Gastroesophageal sphincter (tissue), 4 donors: ENCODE measurements at regions not wholly inside any gene's neighbourhood (a gene's known extent, or its start where the extent isn't known, plus 50 kb on each side); places are given as distances from the start of the nearest gene placed in this dataset.

Experiments
- ATAC-seq: fragments of 150-250 bp; one replicate; pipeline ENCODE4 v1.9.1; 2016; ENCODE audit warnings: mild to moderate bottlenecking, moderate library complexity
- H3K27ac ChIP-seq, 4 donors: fragments of 200-600 bp; sonication (generic) in 3 of 4; 1 replicate in 3 of 4; 2 replicates in 1 of 4; pipeline ENCODE4 v1.5.1; 2016 to 2019
- H3K27me3 ChIP-seq: fragments of 200-600 bp; sonication (generic); one replicate; pipeline ENCODE4 v1.5.1; 2019
- H3K36me3 ChIP-seq, 2 donors: fragments of 200-600 bp; sonication (generic); one replicate each; pipeline ENCODE4 v1.5.1; 2019; ENCODE audit warnings: control low read depth in 1 of 2
- H3K4me1 ChIP-seq, 3 donors: fragments of 200-600 bp; sonication (generic); 1 replicate in 2 of 3; 2 replicates in 1 of 3; pipeline ENCODE4 v1.5.1; 2016 to 2019; ENCODE audit warnings: control low read depth in 2 of 3
- H3K4me3 ChIP-seq, 2 donors: fragments of 200-600 bp; sonication (generic); one replicate each; pipeline ENCODE4 v1.5.1; 2019; ENCODE audit warnings: mild to moderate bottlenecking in 1 of 2, moderate library complexity in 1 of 2
- H3K9me3 ChIP-seq, 3 donors: fragments of 200-600 bp; sonication (generic); one replicate each; pipeline ENCODE4 v1.5.1; 2017 to 2019; ENCODE audit warnings: control low read depth in 2 of 3
- EP300 ChIP-seq: sonication (generic); formaldehyde crosslinking; IDR thresholded peaks from one replicate; pipeline ENCODE4 v1.6.1; 2017; ENCODE audit warnings: antibody characterized with exemption, mild to moderate bottlenecking
- POLR2A ChIP-seq, 2 donors: fragments of 450-650 bp; IDR thresholded peaks; one replicate each; pipeline ENCODE4 v1.6.1; 2017; ENCODE audit warnings: antibody characterized with exemption in 2 of 2, mild to moderate bottlenecking in 2 of 2, moderate library complexity in 1 of 2
- POLR2AphosphoS5 ChIP-seq: sonication (generic); formaldehyde crosslinking; IDR thresholded peaks from one replicate; pipeline ENCODE4 v1.6.1; 2017; ENCODE audit warnings: antibody characterized with exemption
- WGBS, 2 donors: methylation state at CpG; one replicate each; pipeline ENCODE4 v1.1.5; 2018; ENCODE audit warnings: low coverage in 1 of 2; 5-methylcytosine and 5-hydroxymethylcytosine counted together
- TF ChIP-seq, protein P1 (sequence below), 4 experiments: fragments of 200-600 bp in 2 of 4; fragments of 450-650 bp in 2 of 4; sonication (generic) in 1 of 4; IDR thresholded peaks; one replicate each; pipeline ENCODE4 v1.5.1; 2017 to 2019; ENCODE audit warnings: antibody characterized with exemption in 4 of 4, mild to moderate bottlenecking in 2 of 4, moderate library complexity in 2 of 4

- ATAC-seq = no peak
- no peaks in the 10 kb centered on the region for H3K36me3 ChIP-seq
- H3K4me3 ChIP-seq = no peak overlapping the region
- H3K27me3 ChIP-seq = no peaks in the 10 kb centered on the region
- TF ChIP-seq, protein P1, sequence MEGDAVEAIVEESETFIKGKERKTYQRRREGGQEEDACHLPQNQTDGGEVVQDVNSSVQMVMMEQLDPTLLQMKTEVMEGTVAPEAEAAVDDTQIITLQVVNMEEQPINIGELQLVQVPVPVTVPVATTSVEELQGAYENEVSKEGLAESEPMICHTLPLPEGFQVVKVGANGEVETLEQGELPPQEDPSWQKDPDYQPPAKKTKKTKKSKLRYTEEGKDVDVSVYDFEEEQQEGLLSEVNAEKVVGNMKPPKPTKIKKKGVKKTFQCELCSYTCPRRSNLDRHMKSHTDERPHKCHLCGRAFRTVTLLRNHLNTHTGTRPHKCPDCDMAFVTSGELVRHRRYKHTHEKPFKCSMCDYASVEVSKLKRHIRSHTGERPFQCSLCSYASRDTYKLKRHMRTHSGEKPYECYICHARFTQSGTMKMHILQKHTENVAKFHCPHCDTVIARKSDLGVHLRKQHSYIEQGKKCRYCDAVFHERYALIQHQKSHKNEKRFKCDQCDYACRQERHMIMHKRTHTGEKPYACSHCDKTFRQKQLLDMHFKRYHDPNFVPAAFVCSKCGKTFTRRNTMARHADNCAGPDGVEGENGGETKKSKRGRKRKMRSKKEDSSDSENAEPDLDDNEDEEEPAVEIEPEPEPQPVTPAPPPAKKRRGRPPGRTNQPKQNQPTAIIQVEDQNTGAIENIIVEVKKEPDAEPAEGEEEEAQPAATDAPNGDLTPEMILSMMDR (IDR thresholded peaks at IDR 0.05) = no peak
- TF ChIP-seq POLR2AphosphoS5 (no peak), EP300 (no peak), POLR2A (IDR thresholded peaks at IDR 0.05) (no peak)
- peaks cover 0 to 22% (median 7%) of the 10 kb centered on the region in 3 donors for H3K4me1 ChIP-seq
- no peaks in the 10 kb centered on the region for H3K9me3 ChIP-seq
- 51 to 67% methylated on average over 1 to 2 of the region's 2 CpGs for WGBS, 2 donors
- H3K27ac ChIP-seq = no peak overlapping the region
Observed at GRCh38 chr3:177760803-177761202, 563.5 kb upstream of the TBL1XR1 start.

GRCh38 chr3:177764377-177764912, 567.2 kb upstream of the TBL1XR1 start:
- peaks cover 0 to 38% (median 7%) of the 10 kb centered on the region in 3 donors for H3K4me1 ChIP-seq
- no peak overlapping the region for H3K4me3 ChIP-seq
- WGBS, 2 donors = 0 to 13% methylated on average over 1 of the region's 1 CpG
- H3K27me3 ChIP-seq = no peaks in the 10 kb centered on the region
- H3K27ac ChIP-seq = peak overlapping the region; percentile 63 to 71 (median 66)
- no peaks in the 10 kb centered on the region for H3K36me3 ChIP-seq
- H3K9me3 ChIP-seq = peaks cover 0 to 11% (median 0%) of the 10 kb centered on the region in 3 donors
- peak; percentile 84 for TF ChIP-seq POLR2AphosphoS5
- TF ChIP-seq POLR2A (IDR thresholded peaks at IDR 0.05) = no peak
- ATAC-seq = no peak

- Histone ChIP-seq H3K9me3 (peaks cover 0 to 11% (median 0%) of the 10 kb centered on the region in 3 donors), H3K4me3 (no peak overlapping the region), H3K27ac (peak overlapping the region; percentile 63 to 71 (median 66)), H3K4me1 (peaks cover 0 to 43% (median 7%) of the 10 kb centered on the region in 3 donors), H3K36me3 (no peaks in the 10 kb centered on the region), H3K27me3 (no peaks in the 10 kb centered on the region)
- no peak for ATAC-seq
- WGBS, 2 donors = 28 to 36% methylated on average over 3 of the region's 3 CpGs
- TF ChIP-seq, protein P1 (IDR thresholded peaks at IDR 0.05) = no peak
- no peak for TF ChIP-seq POLR2AphosphoS5
- TF ChIP-seq EP300 = no peak
- no peak for TF ChIP-seq POLR2A (IDR thresholded peaks at IDR 0.05)
Observed at GRCh38 chr3:177764933-177765332, 567.7 kb upstream of the TBL1XR1 start.

DNA sequence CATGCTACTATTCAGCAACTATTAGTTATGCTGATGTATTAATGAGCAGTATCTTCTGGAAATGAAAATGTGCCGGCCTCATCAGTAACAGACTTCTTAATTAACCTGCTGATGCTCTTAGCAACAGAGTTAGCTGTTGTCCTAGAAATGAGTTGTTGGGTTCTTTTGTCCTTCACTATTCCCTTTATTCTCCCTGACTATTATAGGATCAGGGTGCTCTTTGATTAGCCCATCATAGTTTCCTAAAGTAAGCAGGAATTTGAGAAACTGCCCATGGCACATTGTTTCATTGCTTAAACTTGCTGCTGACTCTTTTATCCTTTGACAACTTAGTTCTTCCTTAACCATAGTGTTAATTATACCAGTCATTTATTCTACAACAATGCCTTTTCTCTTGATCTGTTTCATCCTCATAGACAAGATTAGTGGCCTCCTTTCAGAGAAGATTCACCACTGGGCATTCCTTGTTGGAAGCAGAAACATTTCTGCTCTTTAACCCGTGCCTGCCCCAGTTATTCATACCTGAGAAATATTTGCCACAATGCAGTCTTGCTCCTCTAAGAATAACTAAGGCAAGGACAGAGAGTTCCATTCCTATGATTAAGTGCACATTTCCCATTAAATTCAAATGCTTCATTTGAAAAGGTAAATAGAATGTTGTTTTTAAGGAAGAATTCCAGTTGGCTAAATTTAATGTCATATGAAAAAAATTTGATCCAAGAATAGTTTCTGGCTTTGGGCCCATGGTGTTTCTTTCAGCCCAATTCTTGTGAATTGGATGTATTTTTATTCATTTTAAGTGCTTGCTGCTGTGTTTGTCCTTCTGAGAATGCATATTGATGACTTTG, 573.3 kb upstream of the TBL1XR1 start:
- Histone ChIP-seq H3K9me3 (peaks cover 0 to 11% (median 0%) of the 10 kb centered on the region in 3 donors), H3K36me3 (no peaks in the 10 kb centered on the region), H3K4me1 (peaks cover 26 to 68% (median 28%) of the 10 kb centered on the region in 3 donors), H3K27ac (peak overlapping the region; percentile 80 to 92 (median 82)), H3K4me3 (no peak overlapping the region), H3K27me3 (no peaks in the 10 kb centered on the region)
- peak; percentile 90 for TF ChIP-seq POLR2AphosphoS5
- TF ChIP-seq EP300 = no peak
- WGBS, 2 donors = 18 to 30% methylated on average over 2 of the region's 2 CpGs
- peak; percentile 73 for ATAC-seq

- H3K27ac ChIP-seq = peak overlapping the region; percentile 80 to 92 (median 82)
- H3K4me1 ChIP-seq = peaks cover 26 to 72% (median 30%) of the 10 kb centered on the region in 3 donors
Observed at GRCh38 chr3:177771780-177772179, 574.5 kb upstream of the TBL1XR1 start.

GRCh38 chr3:177772908-177773557, 575.8 kb upstream of the TBL1XR1 start:
- no peak for TF ChIP-seq POLR2AphosphoS5
- TF ChIP-seq EP300 = no peak
- no peak for TF ChIP-seq POLR2A (IDR thresholded peaks at IDR 0.05)
- TF ChIP-seq, protein P1 (IDR thresholded peaks at IDR 0.05) = no peak
- Histone ChIP-seq H3K27me3 (no peaks in the 10 kb centered on the region), H3K9me3 (peaks cover 0 to 8% (median 0%) of the 10 kb centered on the region in 3 donors), H3K27ac (peak overlapping the region; percentile 80 to 92 (median 82)), H3K4me3 (no peak overlapping the region), H3K4me1 (peaks cover 26 to 78% (median 31%) of the 10 kb centered on the region in 3 donors), H3K36me3 (no peaks in the 10 kb centered on the region)
- ATAC-seq = no peak
- 43 to 67% methylated on average over 2 to 3 of the region's 3 CpGs for WGBS, 2 donors

More at GRCh38 chr3:177771780-177772179, 574.5 kb upstream of the TBL1XR1 start:
- no peak overlapping the region for H3K4me3 ChIP-seq
- H3K27me3 ChIP-seq = no peaks in the 10 kb centered on the region
- TF ChIP-seq POLR2A (IDR thresholded peaks at IDR 0.05) = no peak
- ATAC-seq = no peak
- H3K36me3 ChIP-seq = no peaks in the 10 kb centered on the region
- H3K9me3 ChIP-seq = peaks cover 0 to 11% (median 0%) of the 10 kb centered on the region in 3 donors
- WGBS, 2 donors = 81 to 85% methylated on average over 2 of the region's 2 CpGs
